ENCODE measurements at regions not wholly inside any gene's neighbourhood (a gene's known extent, or its start where the extent isn't known, plus 50 kb on each side); places are given as distances from the start of the nearest gene placed in this dataset.
A peak's percentile ranks its signal among the peaks of the same experiment; 100 is the strongest.

GRCh38 chr7:54060643-54061042 is 481.5 kb upstream of the VSTM2A start:
- no peaks in the 10 kb centered on the region for H3K9me3 Mint-ChIP-seq (ENCODE audit: low read depth)
- H3K27ac Mint-ChIP-seq = peak overlapping the region; percentile 38
- no peak overlapping the region for H3K4me3 Mint-ChIP-seq (ENCODE audit: low read depth)
- H3K27me3 Mint-ChIP-seq = no peaks in the 10 kb centered on the region
- no peak for DNase-seq (ENCODE audit: low spot score, unreplicated experiment)
- no peaks in the 10 kb centered on the region for H3K36me3 Mint-ChIP-seq (ENCODE audit: insufficient read depth)
- TF ChIP-seq CTCF (IDR thresholded peaks at IDR 0.05; ENCODE audit: unreplicated experiment) = no peak
- peaks cover 2% of the 10 kb centered on the region for H3K4me1 Mint-ChIP-seq (ENCODE audit: low read depth)

- H3K27me3 Mint-ChIP-seq = no peaks in the 10 kb centered on the region
- H3K27ac Mint-ChIP-seq = no peak overlapping the region
- no peak overlapping the region for H3K4me3 Mint-ChIP-seq (ENCODE audit: low read depth)
- no peak for TF ChIP-seq CTCF (IDR thresholded peaks at IDR 0.05; ENCODE audit: unreplicated experiment)
- H3K36me3 Mint-ChIP-seq (ENCODE audit: insufficient read depth) = no peaks in the 10 kb centered on the region
- DNase-seq (ENCODE audit: low spot score, unreplicated experiment) = no peak
- H3K9me3 Mint-ChIP-seq (ENCODE audit: low read depth) = no peaks in the 10 kb centered on the region
- no peaks in the 10 kb centered on the region for H3K4me1 Mint-ChIP-seq (ENCODE audit: low read depth)
Observed at GRCh38 chr7:54066643-54067042, 475.5 kb upstream of the VSTM2A start.

- no peak for DNase-seq (ENCODE audit: low spot score, unreplicated experiment)
- no peaks in the 10 kb centered on the region for H3K9me3 Mint-ChIP-seq (ENCODE audit: low read depth)
- H3K36me3 Mint-ChIP-seq (ENCODE audit: insufficient read depth) = no peaks in the 10 kb centered on the region
- no peaks in the 10 kb centered on the region for H3K4me1 Mint-ChIP-seq (ENCODE audit: low read depth)
- no peak for TF ChIP-seq CTCF (IDR thresholded peaks at IDR 0.05; ENCODE audit: unreplicated experiment)
- H3K4me3 Mint-ChIP-seq (ENCODE audit: low read depth) = no peak overlapping the region
- no peaks in the 10 kb centered on the region for H3K27me3 Mint-ChIP-seq
- H3K27ac Mint-ChIP-seq = no peak overlapping the region
Observed at GRCh38 chr7:54069843-54070242, 472.3 kb upstream of the VSTM2A start.

- Mint-ChIP-seq H3K27ac (peak overlapping the region; percentile 31), H3K36me3 (ENCODE audit: insufficient read depth) (no peaks in the 10 kb centered on the region), H3K4me1 (ENCODE audit: low read depth) (no peaks in the 10 kb centered on the region)
Observed at GRCh38 chr7:54072710-54073109, 469.5 kb upstream of the VSTM2A start.

GRCh38 chr7:54076616-54077015 is 465.6 kb upstream of the VSTM2A start:
- TF ChIP-seq CTCF (IDR thresholded peaks at IDR 0.05; ENCODE audit: unreplicated experiment) = no peak
- Mint-ChIP-seq H3K27me3 (no peaks in the 10 kb centered on the region), H3K4me3 (ENCODE audit: low read depth) (no peak overlapping the region), H3K4me1 (ENCODE audit: low read depth) (no peaks in the 10 kb centered on the region), H3K27ac (no peak overlapping the region), H3K36me3 (ENCODE audit: insufficient read depth) (no peaks in the 10 kb centered on the region), H3K9me3 (ENCODE audit: low read depth) (no peaks in the 10 kb centered on the region)
- no peak for DNase-seq (ENCODE audit: low spot score, unreplicated experiment)

More at GRCh38 chr7:54072710-54073109, 469.5 kb upstream of the VSTM2A start:
- DNase-seq (ENCODE audit: low spot score, unreplicated experiment) = no peak
- Mint-ChIP-seq H3K9me3 (ENCODE audit: low read depth) (no peaks in the 10 kb centered on the region), H3K4me3 (ENCODE audit: low read depth) (no peak overlapping the region), H3K27me3 (no peaks in the 10 kb centered on the region)
- TF ChIP-seq CTCF (IDR thresholded peaks at IDR 0.05; ENCODE audit: unreplicated experiment) = no peak

Data from progenitor cell of endocrine pancreas (in vitro differentiated cells).